ENCODE measurements at regions not wholly inside any gene's neighbourhood (a gene's known extent, or its start where the extent isn't known, plus 50 kb on each side); places are given as distances from the start of the nearest gene placed in this dataset.
"Not testable (repeated sequence)": the region's sequence is repeated elsewhere in the genome, so short reads cannot be mapped to it uniquely, and the experiment has no call there.

DNA sequence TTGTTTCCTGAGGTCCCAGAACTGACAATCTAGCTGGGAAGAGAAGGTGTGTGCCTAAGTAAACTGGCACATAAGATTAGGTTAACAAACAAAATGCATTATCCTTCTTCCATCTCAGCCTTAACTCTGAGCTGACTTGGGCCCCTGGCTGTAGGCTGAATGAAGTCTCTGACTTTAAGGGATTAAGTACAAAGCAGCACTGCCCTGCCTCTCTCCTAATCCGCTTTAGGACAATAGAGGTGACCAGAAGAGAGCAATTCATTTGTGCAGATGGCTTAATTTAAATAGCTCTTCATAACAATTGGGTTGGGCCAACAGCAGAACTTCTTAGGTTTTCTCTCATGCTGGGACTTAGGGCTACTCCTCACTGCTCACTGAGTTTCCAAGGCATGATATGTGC lies 181.6 kb upstream of the SOX14 start:
- DNase-seq = no peak
- POLR2A ChIA-PET = no interaction called here
- CTCF ChIA-PET = no interaction called here
- no CpG with 5 or more reads among the region's 1 CpG for WGBS (ENCODE audit: insufficient coverage)
- H3K9me3 ChIP-seq (ENCODE audit: control extremely low read depth in 1 of 5, control insufficient read depth in 4 of 5, insufficient read depth in 2 of 5, low read depth in 1 of 5, low read length in 4 of 5) = no peaks in the 10 kb centered on the region
- H3K4me3 ChIP-seq (ENCODE audit: control insufficient read depth in 1 of 7, extremely low read depth in 1 of 7, insufficient read depth in 4 of 7, low read depth in 2 of 7, low read length in 6 of 7) = no peak overlapping the region
- no peaks in the 10 kb centered on the region for H3K4me1 ChIP-seq (ENCODE audit: control extremely low read depth in 1 of 4, control insufficient read depth in 4 of 4, insufficient read depth in 4 of 4, low read length in 3 of 4)
- H3K27me3 ChIP-seq (replicated peaks in 2 of 5; ENCODE audit: control insufficient read depth in 4 of 5, insufficient read depth in 5 of 5, low read length in 4 of 5) = no peaks in the 10 kb centered on the region
- H3K36me3 ChIP-seq (ENCODE audit: control insufficient read depth in 4 of 4, insufficient read depth in 4 of 4, low read length in 3 of 4) = no peaks in the 10 kb centered on the region
- H3K27ac ChIP-seq (ENCODE audit: insufficient read depth in 1 of 2, low read depth in 1 of 2, low read length in 2 of 2, poor library complexity in 1 of 2, severe bottlenecking in 2 of 2) = no peak overlapping the region

DNA sequence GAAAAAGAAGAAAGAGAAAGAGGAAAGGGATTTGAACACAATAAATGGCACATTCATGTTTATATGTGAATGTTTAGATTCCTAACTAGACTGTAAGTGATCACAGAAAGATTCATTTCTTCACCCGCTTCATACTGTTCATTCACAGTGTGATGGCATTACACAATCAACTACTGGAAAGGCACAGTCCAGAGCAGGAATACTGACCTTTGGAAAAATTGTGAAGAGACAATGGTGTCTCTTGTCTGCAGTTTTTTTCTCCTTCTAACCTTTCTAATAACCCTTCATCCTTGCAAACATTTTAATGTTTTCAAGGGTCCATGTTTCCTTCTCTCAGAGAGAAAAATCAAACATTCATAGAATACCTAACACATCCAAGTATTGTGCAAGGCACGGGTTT lies 180.9 kb upstream of the SOX14 start:
- WGBS (ENCODE audit: insufficient coverage) = no CpG with 5 or more reads among the region's 2 CpGs
- Histone ChIP-seq H3K27me3 (replicated peaks in 2 of 5; ENCODE audit: control insufficient read depth in 4 of 5, insufficient read depth in 5 of 5, low read length in 4 of 5) (no peaks in the 10 kb centered on the region), H3K9me3 (ENCODE audit: control extremely low read depth in 1 of 5, control insufficient read depth in 4 of 5, insufficient read depth in 2 of 5, low read depth in 1 of 5, low read length in 4 of 5) (no peaks in the 10 kb centered on the region), H3K27ac (ENCODE audit: insufficient read depth in 1 of 2, low read depth in 1 of 2, low read length in 2 of 2, poor library complexity in 1 of 2, severe bottlenecking in 2 of 2) (no peak overlapping the region), H3K4me1 (ENCODE audit: control extremely low read depth in 1 of 4, control insufficient read depth in 4 of 4, insufficient read depth in 4 of 4, low read length in 3 of 4) (no peaks in the 10 kb centered on the region), H3K4me3 (ENCODE audit: control insufficient read depth in 1 of 7, extremely low read depth in 1 of 7, insufficient read depth in 4 of 7, low read depth in 2 of 7, low read length in 6 of 7) (no peak overlapping the region), H3K36me3 (ENCODE audit: control insufficient read depth in 4 of 4, insufficient read depth in 4 of 4, low read length in 3 of 4) (no peaks in the 10 kb centered on the region)
- CTCF ChIA-PET = no interaction called here
- no peak for DNase-seq
- POLR2A ChIA-PET = no interaction called here

DNA sequence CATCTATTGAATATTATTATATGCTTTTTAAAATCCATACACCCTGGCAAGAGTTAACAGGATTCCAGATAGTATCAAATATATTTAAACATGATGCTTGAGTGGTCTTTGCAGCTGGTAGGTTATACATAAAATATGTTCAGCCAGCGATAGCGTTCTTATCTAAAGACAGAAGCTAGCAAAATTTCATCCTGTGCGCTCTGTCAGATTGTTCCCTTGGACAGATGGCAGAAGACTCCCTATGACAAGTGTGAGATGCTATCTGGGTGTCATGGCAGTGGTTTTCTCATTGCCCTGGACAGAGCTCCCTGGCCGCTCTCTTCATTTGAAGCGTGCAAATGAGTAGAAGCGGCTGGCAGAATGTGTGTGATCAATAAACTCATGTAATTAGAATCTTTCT lies 175.2 kb upstream of the SOX14 start:
- Histone ChIP-seq H3K4me3 (ENCODE audit: control insufficient read depth in 1 of 7, extremely low read depth in 1 of 7, insufficient read depth in 4 of 7, low read depth in 2 of 7, low read length in 6 of 7) (no peak overlapping the region), H3K36me3 (ENCODE audit: control insufficient read depth in 4 of 4, insufficient read depth in 4 of 4, low read length in 3 of 4) (no peaks in the 10 kb centered on the region), H3K27me3 (replicated peaks in 2 of 5; ENCODE audit: control insufficient read depth in 4 of 5, insufficient read depth in 5 of 5, low read length in 4 of 5) (no peaks in the 10 kb centered on the region), H3K9me3 (ENCODE audit: control extremely low read depth in 1 of 5, control insufficient read depth in 4 of 5, insufficient read depth in 2 of 5, low read depth in 1 of 5, low read length in 4 of 5) (no peaks in the 10 kb centered on the region), H3K27ac (ENCODE audit: insufficient read depth in 1 of 2, low read depth in 1 of 2, low read length in 2 of 2, poor library complexity in 1 of 2, severe bottlenecking in 2 of 2) (no peak overlapping the region), H3K4me1 (ENCODE audit: control extremely low read depth in 1 of 4, control insufficient read depth in 4 of 4, insufficient read depth in 4 of 4, low read length in 3 of 4) (no peaks in the 10 kb centered on the region)
- CTCF ChIA-PET = no interaction called here
- POLR2A ChIA-PET = no interaction called here
- no peak for DNase-seq
- WGBS (ENCODE audit: insufficient coverage) = 96% methylated on average over 3 of the region's 6 CpGs

DNA sequence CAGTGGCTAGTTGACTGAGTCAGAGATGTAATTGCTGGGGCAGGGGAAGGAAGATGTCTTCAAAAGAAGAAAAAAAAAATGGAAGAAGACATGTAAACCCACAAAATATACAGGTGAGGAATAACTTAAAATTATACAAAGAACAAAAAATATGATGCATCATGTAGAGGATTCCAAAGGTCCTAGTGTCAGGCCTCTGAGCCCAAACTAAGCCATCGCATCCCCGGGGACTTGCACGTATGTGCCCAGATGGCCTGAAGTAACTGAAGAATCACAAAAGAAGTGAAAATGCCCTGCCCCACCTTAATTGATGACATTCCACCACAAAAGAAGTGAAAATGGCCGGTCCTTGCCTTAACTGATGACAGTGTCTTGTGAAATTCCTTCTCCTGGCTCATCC lies 168.7 kb upstream of the SOX14 start:
- H3K9me3 ChIP-seq (ENCODE audit: control extremely low read depth in 1 of 5, control insufficient read depth in 4 of 5, insufficient read depth in 2 of 5, low read depth in 1 of 5, low read length in 4 of 5); H3K27ac ChIP-seq (ENCODE audit: insufficient read depth in 1 of 2, low read depth in 1 of 2, low read length in 2 of 2, poor library complexity in 1 of 2, severe bottlenecking in 2 of 2); H3K36me3 ChIP-seq (ENCODE audit: control insufficient read depth in 4 of 4, insufficient read depth in 4 of 4, low read length in 3 of 4); H3K4me3 ChIP-seq (ENCODE audit: control insufficient read depth in 1 of 7, extremely low read depth in 1 of 7, insufficient read depth in 4 of 7, low read depth in 2 of 7, low read length in 6 of 7); H3K4me1 ChIP-seq (ENCODE audit: control extremely low read depth in 1 of 4, control insufficient read depth in 4 of 4, insufficient read depth in 4 of 4, low read length in 3 of 4); POLR2A ChIA-PET; DNase-seq; H3K27me3 ChIP-seq (replicated peaks in 2 of 5; ENCODE audit: control insufficient read depth in 4 of 5, insufficient read depth in 5 of 5, low read length in 4 of 5); CTCF ChIA-PET: not testable (repeated sequence)
- no CpG with 5 or more reads among the region's 4 CpGs for WGBS (ENCODE audit: insufficient coverage)

DNA sequence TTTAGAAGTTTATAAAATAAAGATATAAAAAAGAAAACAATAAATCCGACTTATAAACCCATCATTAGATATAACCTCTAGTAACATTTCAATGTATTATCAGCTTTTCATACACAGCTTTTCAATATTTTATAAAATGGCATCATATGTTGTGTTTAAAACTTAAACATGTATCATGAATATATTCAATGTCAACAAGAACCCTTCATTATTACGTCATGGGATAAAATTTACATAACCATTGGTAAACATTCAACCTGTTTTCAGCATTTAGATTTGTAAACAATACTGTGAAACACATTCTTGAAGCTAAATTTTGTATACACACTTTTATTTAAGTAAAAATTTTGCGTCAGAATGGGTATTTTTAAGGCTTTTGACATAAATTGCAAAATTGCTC lies 153.4 kb upstream of the SOX14 start:
- no peaks in the 10 kb centered on the region for H3K4me1 ChIP-seq (ENCODE audit: control extremely low read depth in 1 of 4, control insufficient read depth in 4 of 4, insufficient read depth in 4 of 4, low read length in 3 of 4)
- H3K4me3 ChIP-seq (ENCODE audit: control insufficient read depth in 1 of 7, extremely low read depth in 1 of 7, insufficient read depth in 4 of 7, low read depth in 2 of 7, low read length in 6 of 7) = no peak overlapping the region
- ChIA-PET POLR2A (no interaction called here), CTCF (no interaction called here)
- no peak for DNase-seq
- H3K27ac ChIP-seq (ENCODE audit: insufficient read depth in 1 of 2, low read depth in 1 of 2, low read length in 2 of 2, poor library complexity in 1 of 2, severe bottlenecking in 2 of 2) = no peak overlapping the region
- H3K36me3 ChIP-seq (ENCODE audit: control insufficient read depth in 4 of 4, insufficient read depth in 4 of 4, low read length in 3 of 4) = no peaks in the 10 kb centered on the region
- no peaks in the 10 kb centered on the region for H3K9me3 ChIP-seq (ENCODE audit: control extremely low read depth in 1 of 5, control insufficient read depth in 4 of 5, insufficient read depth in 2 of 5, low read depth in 1 of 5, low read length in 4 of 5)
- WGBS (ENCODE audit: insufficient coverage) = no CpG with 5 or more reads among the region's 3 CpGs
- H3K27me3 ChIP-seq (replicated peaks in 2 of 5; ENCODE audit: control insufficient read depth in 4 of 5, insufficient read depth in 5 of 5, low read length in 4 of 5) = no peaks in the 10 kb centered on the region

DNA sequence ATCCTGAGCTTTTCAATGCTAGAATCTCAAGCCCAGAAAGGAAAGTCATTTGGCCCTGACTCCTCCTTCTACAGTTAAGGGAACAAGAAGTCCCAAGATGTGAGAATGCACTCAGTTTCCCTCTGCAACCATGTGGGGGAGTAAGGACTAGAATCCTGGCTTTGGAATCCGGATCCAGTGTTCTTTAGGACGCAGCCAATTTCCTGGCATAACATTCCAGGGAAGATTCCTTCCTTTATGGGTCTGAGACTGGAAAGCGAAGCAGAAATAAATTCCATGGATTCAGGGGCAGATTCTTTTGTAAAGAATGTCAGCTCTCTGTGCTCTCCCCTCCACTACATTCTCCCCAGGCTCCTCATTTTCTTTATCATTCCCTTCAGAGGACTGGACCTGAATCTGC lies 151.8 kb upstream of the SOX14 start:
- Histone ChIP-seq H3K4me1 (ENCODE audit: control extremely low read depth in 1 of 4, control insufficient read depth in 4 of 4, insufficient read depth in 4 of 4, low read length in 3 of 4) (no peaks in the 10 kb centered on the region), H3K9me3 (ENCODE audit: control extremely low read depth in 1 of 5, control insufficient read depth in 4 of 5, insufficient read depth in 2 of 5, low read depth in 1 of 5, low read length in 4 of 5) (no peaks in the 10 kb centered on the region), H3K36me3 (ENCODE audit: control insufficient read depth in 4 of 4, insufficient read depth in 4 of 4, low read length in 3 of 4) (no peaks in the 10 kb centered on the region), H3K4me3 (ENCODE audit: control insufficient read depth in 1 of 7, extremely low read depth in 1 of 7, insufficient read depth in 4 of 7, low read depth in 2 of 7, low read length in 6 of 7) (no peak overlapping the region), H3K27me3 (replicated peaks in 2 of 5; ENCODE audit: control insufficient read depth in 4 of 5, insufficient read depth in 5 of 5, low read length in 4 of 5) (no peaks in the 10 kb centered on the region), H3K27ac (ENCODE audit: insufficient read depth in 1 of 2, low read depth in 1 of 2, low read length in 2 of 2, poor library complexity in 1 of 2, severe bottlenecking in 2 of 2) (no peak overlapping the region)
- DNase-seq = no peak
- ChIA-PET POLR2A (no interaction called here), CTCF (no interaction called here)
- WGBS (ENCODE audit: insufficient coverage) = 15% methylated on average over 2 of the region's 3 CpGs

DNA sequence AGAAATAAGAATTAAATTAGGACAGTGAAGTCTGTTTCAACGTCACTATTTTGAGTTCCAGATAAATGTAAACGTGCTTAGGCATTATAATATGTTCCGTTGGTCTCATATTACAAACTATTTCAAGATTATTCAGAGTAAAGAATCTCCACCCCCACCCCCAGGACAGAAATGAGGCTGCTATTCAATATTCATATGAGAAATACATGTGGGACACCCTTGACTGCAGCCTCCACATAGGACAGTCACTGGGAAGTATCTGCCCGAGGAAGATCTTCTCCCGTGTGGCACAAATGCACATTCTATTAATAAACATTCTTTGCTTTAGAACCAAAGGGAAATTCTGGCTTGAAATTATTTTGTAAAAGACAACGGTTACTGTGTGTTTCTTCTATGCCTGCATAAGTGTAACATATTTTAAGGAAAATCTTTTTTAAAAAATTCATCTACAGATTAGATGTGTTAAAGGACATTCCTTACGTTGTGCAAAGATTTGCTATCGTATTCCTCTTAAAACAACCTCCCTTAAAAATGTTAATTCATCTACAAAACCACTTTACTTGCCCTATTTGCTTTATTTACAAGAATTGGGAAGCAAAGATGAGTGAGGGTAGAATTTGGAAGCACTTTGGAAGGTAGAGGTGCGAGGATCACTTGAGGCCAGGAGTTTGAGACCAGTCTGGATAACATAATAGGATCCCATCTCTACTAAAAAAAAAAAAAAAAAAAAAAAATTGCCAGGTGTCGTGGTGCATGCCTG lies 148.3 kb upstream of the SOX14 start:
- WGBS (ENCODE audit: insufficient coverage) = 100% methylated on average over 1 of the region's 10 CpGs
- CTCF ChIA-PET = no interaction called here
- DNase-seq = no peak
- H3K27ac ChIP-seq (ENCODE audit: insufficient read depth in 1 of 2, low read depth in 1 of 2, low read length in 2 of 2, poor library complexity in 1 of 2, severe bottlenecking in 2 of 2) = no peak overlapping the region
- no peak overlapping the region for H3K4me3 ChIP-seq (ENCODE audit: control insufficient read depth in 1 of 7, extremely low read depth in 1 of 7, insufficient read depth in 4 of 7, low read depth in 2 of 7, low read length in 6 of 7)
- no peaks in the 10 kb centered on the region for H3K4me1 ChIP-seq (ENCODE audit: control extremely low read depth in 1 of 4, control insufficient read depth in 4 of 4, insufficient read depth in 4 of 4, low read length in 3 of 4)
- no peaks in the 10 kb centered on the region for H3K9me3 ChIP-seq (ENCODE audit: control extremely low read depth in 1 of 5, control insufficient read depth in 4 of 5, insufficient read depth in 2 of 5, low read depth in 1 of 5, low read length in 4 of 5)
- no peaks in the 10 kb centered on the region for H3K36me3 ChIP-seq (ENCODE audit: control insufficient read depth in 4 of 4, insufficient read depth in 4 of 4, low read length in 3 of 4)
- H3K27me3 ChIP-seq (replicated peaks in 2 of 5; ENCODE audit: control insufficient read depth in 4 of 5, insufficient read depth in 5 of 5, low read length in 4 of 5) = no peaks in the 10 kb centered on the region
- POLR2A ChIA-PET = no interaction called here
